Neural cell (in vitro differentiated cells): ENCODE measurements at regions not wholly inside any gene's neighbourhood (a gene's known extent, or its start where the extent isn't known, plus 50 kb on each side); places are given as distances from the start of the nearest gene placed in this dataset.

ENCODE experiments used
- H2AFZ ChIP-seq: fragments of 200-600, 300-800 bp; sonication (generic), shearing (Covaris generic); 2 replicates; pipeline ENCODE4 v1.6.0; 2014; ENCODE audit warnings: low read depth, mild to moderate bottlenecking, antibody characterized with exemption, low read length, moderate library complexity
- H3F3A ChIP-seq: fragments of 200-600 bp; shearing (Covaris generic); 2 replicates; pipeline ENCODE4 v1.6.1; 2016; ENCODE audit warnings: mild to moderate bottlenecking, moderate library complexity, mixed read lengths, antibody characterized with exemption, low read length; ENCODE audit not compliant: insufficient read depth, poor library complexity, severe bottlenecking
- H3K27ac ChIP-seq: fragments of 200-600, 300-800 bp; sonication (generic), shearing (Covaris generic); 2 replicates; pipeline ENCODE4 v1.5.1; 2014; ENCODE audit warnings: mild to moderate bottlenecking, low read length, moderate library complexity
- H3K27me3 ChIP-seq: fragments of 300-800, 200-600 bp; sonication (generic), shearing (Covaris generic); 2 replicates; pipeline ENCODE4 v1.6.0; 2014; ENCODE audit warnings: mild to moderate bottlenecking, low read depth, low read length, moderate library complexity; ENCODE audit not compliant: insufficient read depth
- H3K36me3 ChIP-seq: fragments of 300-800, 200-600 bp; sonication (generic), shearing (Covaris generic); 2 replicates; pipeline ENCODE4 v1.5.1; 2014; ENCODE audit warnings: mild to moderate bottlenecking, antibody characterized with exemption, low read length, moderate library complexity; ENCODE audit not compliant: insufficient read depth
- H3K4me2 ChIP-seq: fragments of 300-800, 200-600 bp; sonication (generic), shearing (Covaris generic); 2 replicates; pipeline ENCODE4 v1.6.0; 2014; ENCODE audit warnings: mild to moderate bottlenecking, low read length
- H3K4me3 ChIP-seq: fragments of 300-800, 200-600 bp; sonication (generic), shearing (Covaris generic); 2 replicates; pipeline ENCODE4 v1.5.1; 2014; ENCODE audit warnings: mild to moderate bottlenecking, low read length, moderate library complexity
- H3K79me2 ChIP-seq: fragments of 200-600 bp; shearing (Covaris generic); replicated peaks from 2 replicates; pipeline ENCODE4 v1.6.0; 2014; ENCODE audit warnings: mild to moderate bottlenecking, low read length, moderate library complexity; ENCODE audit not compliant: insufficient read depth
- H3K9ac ChIP-seq: fragments of 300-800, 200-600 bp; sonication (generic), shearing (Covaris generic); 2 replicates; pipeline ENCODE4 v1.6.1; 2016; ENCODE audit warnings: mild to moderate bottlenecking, low read length, mixed read lengths
- H3K9me2 ChIP-seq: fragments of 200-600 bp; shearing (Covaris generic); 2 replicates; pipeline ENCODE4 v1.6.1; 2016; ENCODE audit warnings: mild to moderate bottlenecking, low read length, mixed read lengths; ENCODE audit not compliant: insufficient read depth
- H3K9me3 ChIP-seq: fragments of 200-600, 300-800 bp; sonication (generic), shearing (Covaris generic); 2 replicates; pipeline ENCODE4 v1.6.1; 2016; ENCODE audit warnings: mild to moderate bottlenecking, mixed run types, low read length, moderate library complexity, mixed read lengths
- H4K20me1 ChIP-seq: fragments of 200-600 bp; shearing (Covaris generic); 2 replicates; pipeline ENCODE4 v1.6.1; 2016; ENCODE audit warnings: mild to moderate bottlenecking, mixed run types; ENCODE audit not compliant: insufficient read depth
- EP300 ChIP-seq: fragments of 450-650 bp; conservative IDR thresholded peaks from 2 replicates; pipeline ENCODE4 v1.6.1; 2014; ENCODE audit warnings: antibody characterized with exemption, mild to moderate bottlenecking, moderate library complexity; ENCODE audit not compliant: poor library complexity, severe bottlenecking
- EZH2 ChIP-seq: fragments of 200-600, 300-800 bp; shearing (Covaris generic), sonication (generic); IDR thresholded peaks from 2 replicates; pipeline ENCODE4 v1.6.1; 2014; ENCODE audit warnings: antibody characterized with exemption, low read length, borderline replicate concordance, mild to moderate bottlenecking; ENCODE audit not compliant: insufficient read depth, poor library complexity, severe bottlenecking
- MXI1 ChIP-seq: fragments of 450-650 bp; conservative IDR thresholded peaks from 2 replicates; pipeline ENCODE4 v1.6.1; 2014; ENCODE audit warnings: antibody characterized with exemption, mild to moderate bottlenecking; ENCODE audit not compliant: poor library complexity, severe bottlenecking
- POLR2AphosphoS5 ChIP-seq: IDR thresholded peaks from 2 replicates; pipeline ENCODE4 v1.6.1; 2012
- RAD21 ChIP-seq: fragments of 450-650 bp; conservative IDR thresholded peaks from 2 replicates; pipeline ENCODE4 v1.6.1; 2014; ENCODE audit warnings: antibody characterized with exemption, mild to moderate bottlenecking, moderate library complexity
- SMC3 ChIP-seq: fragments of 450-650 bp; conservative IDR thresholded peaks from 2 replicates; pipeline ENCODE4 v1.6.1; 2014; ENCODE audit warnings: antibody characterized with exemption, mild to moderate bottlenecking, moderate library complexity; ENCODE audit not compliant: poor library complexity
- TAF1 ChIP-seq: IDR thresholded peaks from 2 replicates; pipeline ENCODE4 v1.6.1; 2012; ENCODE audit warnings: low read depth
- TF ChIP-seq, protein P1 (sequence below): fragments of 450-650 bp; IDR thresholded peaks from 2 replicates; pipeline ENCODE4 v1.5.1; 2014; ENCODE audit warnings: antibody characterized with exemption, mild to moderate bottlenecking, moderate library complexity; ENCODE audit not compliant: poor library complexity, severe bottlenecking
- TF ChIP-seq, protein P2 (sequence below): IDR thresholded peaks from 2 replicates; pipeline ENCODE4 v1.6.1; 2012; ENCODE audit warnings: borderline replicate concordance

DNA sequence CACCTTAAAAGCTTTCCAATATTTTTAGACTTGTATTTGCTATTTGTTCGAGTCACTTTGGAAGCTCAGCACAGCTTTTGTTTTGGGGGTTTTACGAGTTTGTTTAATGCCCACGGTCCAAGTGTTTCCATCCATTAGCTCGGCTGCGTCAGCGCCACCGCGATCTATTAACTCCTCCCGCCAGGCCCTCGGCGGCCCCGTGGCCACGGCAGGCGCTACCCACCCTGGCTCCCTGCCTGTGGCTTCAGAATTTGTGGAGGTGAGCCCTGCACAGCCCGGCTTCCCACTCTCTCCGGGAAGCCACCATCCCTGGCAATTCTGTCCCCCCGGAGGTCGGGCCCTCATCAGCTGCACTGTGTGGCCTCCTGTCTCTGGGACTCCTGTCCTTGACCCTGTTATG is 648.5 kb downstream of the BRD1 start:
- Histone ChIP-seq H3K9me3 (no peaks in the 10 kb centered on the region), H2AFZ (no peak overlapping the region), H3F3A (no peaks in the 10 kb centered on the region), H3K79me2 (no peaks in the 10 kb centered on the region), H3K27me3 (no peaks in the 10 kb centered on the region), H3K9me2 (no peaks in the 10 kb centered on the region), H3K4me3 (no peak overlapping the region), H3K4me2 (no peak overlapping the region), H3K36me3 (no peaks in the 10 kb centered on the region), H3K27ac (no peak overlapping the region), H4K20me1 (no peaks in the 10 kb centered on the region), H3K9ac (no peak overlapping the region)
- TF ChIP-seq, protein P1, sequence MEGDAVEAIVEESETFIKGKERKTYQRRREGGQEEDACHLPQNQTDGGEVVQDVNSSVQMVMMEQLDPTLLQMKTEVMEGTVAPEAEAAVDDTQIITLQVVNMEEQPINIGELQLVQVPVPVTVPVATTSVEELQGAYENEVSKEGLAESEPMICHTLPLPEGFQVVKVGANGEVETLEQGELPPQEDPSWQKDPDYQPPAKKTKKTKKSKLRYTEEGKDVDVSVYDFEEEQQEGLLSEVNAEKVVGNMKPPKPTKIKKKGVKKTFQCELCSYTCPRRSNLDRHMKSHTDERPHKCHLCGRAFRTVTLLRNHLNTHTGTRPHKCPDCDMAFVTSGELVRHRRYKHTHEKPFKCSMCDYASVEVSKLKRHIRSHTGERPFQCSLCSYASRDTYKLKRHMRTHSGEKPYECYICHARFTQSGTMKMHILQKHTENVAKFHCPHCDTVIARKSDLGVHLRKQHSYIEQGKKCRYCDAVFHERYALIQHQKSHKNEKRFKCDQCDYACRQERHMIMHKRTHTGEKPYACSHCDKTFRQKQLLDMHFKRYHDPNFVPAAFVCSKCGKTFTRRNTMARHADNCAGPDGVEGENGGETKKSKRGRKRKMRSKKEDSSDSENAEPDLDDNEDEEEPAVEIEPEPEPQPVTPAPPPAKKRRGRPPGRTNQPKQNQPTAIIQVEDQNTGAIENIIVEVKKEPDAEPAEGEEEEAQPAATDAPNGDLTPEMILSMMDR = no peak
- TF ChIP-seq TAF1 (no peak), EZH2 (no peak), RAD21 (no peak), SMC3 (no peak), POLR2AphosphoS5 (no peak), MXI1 (no peak), EP300 (no peak)
- TF ChIP-seq, protein P2, sequence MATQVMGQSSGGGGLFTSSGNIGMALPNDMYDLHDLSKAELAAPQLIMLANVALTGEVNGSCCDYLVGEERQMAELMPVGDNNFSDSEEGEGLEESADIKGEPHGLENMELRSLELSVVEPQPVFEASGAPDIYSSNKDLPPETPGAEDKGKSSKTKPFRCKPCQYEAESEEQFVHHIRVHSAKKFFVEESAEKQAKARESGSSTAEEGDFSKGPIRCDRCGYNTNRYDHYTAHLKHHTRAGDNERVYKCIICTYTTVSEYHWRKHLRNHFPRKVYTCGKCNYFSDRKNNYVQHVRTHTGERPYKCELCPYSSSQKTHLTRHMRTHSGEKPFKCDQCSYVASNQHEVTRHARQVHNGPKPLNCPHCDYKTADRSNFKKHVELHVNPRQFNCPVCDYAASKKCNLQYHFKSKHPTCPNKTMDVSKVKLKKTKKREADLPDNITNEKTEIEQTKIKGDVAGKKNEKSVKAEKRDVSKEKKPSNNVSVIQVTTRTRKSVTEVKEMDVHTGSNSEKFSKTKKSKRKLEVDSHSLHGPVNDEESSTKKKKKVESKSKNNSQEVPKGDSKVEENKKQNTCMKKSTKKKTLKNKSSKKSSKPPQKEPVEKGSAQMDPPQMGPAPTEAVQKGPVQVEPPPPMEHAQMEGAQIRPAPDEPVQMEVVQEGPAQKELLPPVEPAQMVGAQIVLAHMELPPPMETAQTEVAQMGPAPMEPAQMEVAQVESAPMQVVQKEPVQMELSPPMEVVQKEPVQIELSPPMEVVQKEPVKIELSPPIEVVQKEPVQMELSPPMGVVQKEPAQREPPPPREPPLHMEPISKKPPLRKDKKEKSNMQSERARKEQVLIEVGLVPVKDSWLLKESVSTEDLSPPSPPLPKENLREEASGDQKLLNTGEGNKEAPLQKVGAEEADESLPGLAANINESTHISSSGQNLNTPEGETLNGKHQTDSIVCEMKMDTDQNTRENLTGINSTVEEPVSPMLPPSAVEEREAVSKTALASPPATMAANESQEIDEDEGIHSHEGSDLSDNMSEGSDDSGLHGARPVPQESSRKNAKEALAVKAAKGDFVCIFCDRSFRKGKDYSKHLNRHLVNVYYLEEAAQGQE = no peak

DNA sequence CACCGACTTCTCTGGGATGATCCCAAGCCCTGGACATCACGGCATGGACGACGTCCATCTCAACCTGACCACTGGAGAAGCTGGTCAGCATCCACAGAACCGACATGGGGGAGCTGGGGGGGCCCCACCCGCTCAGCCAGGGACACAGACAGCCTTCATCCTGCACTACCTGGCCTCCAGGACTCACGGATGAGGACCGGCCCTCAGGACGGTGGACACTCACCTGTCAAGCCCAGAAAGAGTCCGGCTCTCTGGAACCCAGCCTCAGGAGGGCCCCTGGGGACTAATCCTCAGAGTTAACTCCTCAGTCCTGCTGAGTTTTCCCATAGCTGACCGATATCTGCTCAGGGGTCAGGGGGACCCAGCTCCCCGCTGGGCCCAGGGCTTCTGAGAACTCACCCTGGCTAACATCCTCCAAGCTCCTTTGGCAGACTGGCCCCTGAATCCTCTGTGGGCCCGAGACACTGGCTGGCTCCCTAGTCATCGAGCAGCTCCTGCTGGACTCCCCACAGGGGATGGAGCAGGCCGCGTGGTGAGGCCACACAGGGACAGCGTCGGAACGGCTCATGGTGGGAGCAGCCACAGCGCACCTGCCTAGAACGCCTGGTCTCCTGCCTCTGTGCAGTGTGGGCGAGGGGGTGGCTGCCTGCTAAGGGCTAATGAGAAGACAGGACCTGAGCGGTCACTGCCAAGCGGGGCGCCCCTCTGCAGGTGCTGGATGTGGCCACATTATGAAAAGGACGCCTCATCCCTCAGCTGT is 649.2 kb downstream of the BRD1 start:
- no peaks in the 10 kb centered on the region for H4K20me1 ChIP-seq
- no peaks in the 10 kb centered on the region for H3K9me3 ChIP-seq
- no peak overlapping the region for H3K4me3 ChIP-seq
- no peaks in the 10 kb centered on the region for H3K27me3 ChIP-seq
- no peak overlapping the region for H3K4me2 ChIP-seq
- H3K9me2 ChIP-seq = no peaks in the 10 kb centered on the region
- no peak overlapping the region for H2AFZ ChIP-seq
- H3K9ac ChIP-seq = no peak overlapping the region
- no peak for TF ChIP-seq TAF1
- no peak for TF ChIP-seq MXI1
- TF ChIP-seq RAD21 = no peak
- TF ChIP-seq SMC3 = no peak
- H3K36me3 ChIP-seq = no peaks in the 10 kb centered on the region
- no peak overlapping the region for H3K27ac ChIP-seq
- no peaks in the 10 kb centered on the region for H3K79me2 ChIP-seq
- H3F3A ChIP-seq = no peaks in the 10 kb centered on the region
